Smooth muscle cell (in vitro differentiated cells): ENCODE measurements at regions not wholly inside any gene's neighbourhood (a gene's known extent, or its start where the extent isn't known, plus 50 kb on each side); places are given as distances from the start of the nearest gene placed in this dataset.

ENCODE experiments used
- DNase-seq: peaks from one replicate; lab custom pipeline; 2025; ENCODE audit not compliant: unreplicated experiment; lab: John Stamatoyannopoulos, UW
- H2AFZ ChIP-seq: fragments of 200-600 bp; sonication (generic); 2 replicates; pipeline ENCODE4 v1.6.0; 2016; ENCODE audit warnings: antibody characterized with exemption, low read depth, mild to moderate bottlenecking
- H3F3A ChIP-seq: fragments of 200-600 bp; sonication (generic); 2 replicates; pipeline ENCODE4 v1.6.0; 2017; ENCODE audit warnings: antibody characterized with exemption, low read depth
- H3K27ac ChIP-seq: fragments of 200-600 bp; sonication (generic); 2 replicates; pipeline ENCODE4 v1.5.1; 2016; ENCODE audit warnings: low read depth, mild to moderate bottlenecking
- H3K27me3 ChIP-seq: fragments of 200-600 bp; sonication (generic); 2 replicates; pipeline ENCODE4 v1.6.1; 2016; ENCODE audit warnings: low read depth, mild to moderate bottlenecking
- H3K36me3 ChIP-seq: fragments of 200-600 bp; sonication (generic); 2 replicates; pipeline ENCODE4 v1.5.1; 2016; ENCODE audit warnings: low read depth
- H3K4me1 ChIP-seq: fragments of 200-600 bp; sonication (generic); 2 replicates; pipeline ENCODE4 v1.5.1; 2016; ENCODE audit warnings: low read depth
- H3K4me2 ChIP-seq: fragments of 200-600 bp; sonication (generic); 2 replicates; pipeline ENCODE4 v1.6.0; 2016; ENCODE audit warnings: mild to moderate bottlenecking
- H3K4me3 ChIP-seq: fragments of 200-600 bp; sonication (generic); 2 replicates; pipeline ENCODE4 v1.5.1; 2016; ENCODE audit warnings: mild to moderate bottlenecking
- H3K79me2 ChIP-seq: fragments of 200-600 bp; sonication (generic); 2 replicates; pipeline ENCODE4 v1.6.0; 2016; ENCODE audit warnings: low read depth, mild to moderate bottlenecking
- H3K9ac ChIP-seq: fragments of 200-600 bp; sonication (generic); 2 replicates; pipeline ENCODE4 v1.6.0; 2016; ENCODE audit warnings: low read depth
- H3K9me3 ChIP-seq: fragments of 200-600 bp; sonication (generic); replicated peaks from 2 replicates; pipeline ENCODE4 v1.5.1; 2016; ENCODE audit warnings: low read depth
- H4K20me1 ChIP-seq: fragments of 200-600 bp; sonication (generic); 2 replicates; pipeline ENCODE4 v1.6.0; 2016; ENCODE audit warnings: low read depth
- CTCF ChIP-seq: fragments of 200-600 bp; sonication (generic); IDR thresholded peaks from 2 replicates; pipeline ENCODE4 v1.5.1; 2017; ENCODE audit warnings: borderline replicate concordance, mild to moderate bottlenecking, antibody characterized with exemption; ENCODE audit not compliant: insufficient read depth, poor library complexity, severe bottlenecking
- WGBS: methylation state at CpG from one replicate; pipeline ENCODE4 v1.1.7; 2016; ENCODE audit warnings: low lambda C conversion rate; 5-methylcytosine and 5-hydroxymethylcytosine counted together

- TF ChIP-seq CTCF: no peak
- H3K27me3 ChIP-seq: no peaks in the 10 kb centered on the region
- no peak overlapping the region for H2AFZ ChIP-seq
- H3K4me2 ChIP-seq: no peak overlapping the region
- DNase-seq: no peak
- H4K20me1 ChIP-seq: no peaks in the 10 kb centered on the region
- H3F3A ChIP-seq: no peaks in the 10 kb centered on the region
- 76% methylated on average over 2 of the region's 2 CpGs for WGBS
- H3K79me2 ChIP-seq: no peaks in the 10 kb centered on the region
- no peak overlapping the region for H3K27ac ChIP-seq
- H3K36me3 ChIP-seq: no peaks in the 10 kb centered on the region
- H3K4me3 ChIP-seq: no peak overlapping the region
- H3K9me3 ChIP-seq: no peaks in the 10 kb centered on the region
- H3K4me1 ChIP-seq: no peaks in the 10 kb centered on the region
- H3K9ac ChIP-seq: no peak overlapping the region
Observed at GRCh38 chr3:118629821-118630220, 404.8 kb downstream of the IGSF11 start.

DNA sequence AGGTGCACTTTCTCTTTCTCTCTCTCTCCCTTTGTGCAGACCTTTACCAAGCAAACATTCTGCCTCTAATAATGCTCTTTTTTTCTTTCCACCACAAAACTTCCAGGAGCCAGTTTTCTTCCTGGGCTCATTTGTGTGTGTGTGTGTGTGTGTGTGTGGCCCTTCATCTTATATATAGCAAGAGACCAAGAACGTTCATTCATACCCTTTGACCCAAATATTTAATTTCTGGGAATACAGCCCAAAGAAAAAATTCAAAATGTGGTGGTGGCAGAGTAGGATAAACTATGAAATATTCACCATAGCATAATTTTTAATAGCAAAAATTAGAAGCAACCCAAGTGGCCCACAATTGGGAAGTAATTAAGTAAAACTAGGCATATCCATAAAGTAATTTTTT is 398.9 kb downstream of the IGSF11 start:
- no peak for DNase-seq
- no peaks in the 10 kb centered on the region for H3F3A ChIP-seq
- H3K9me3 ChIP-seq: no peaks in the 10 kb centered on the region
- H3K4me2 ChIP-seq: no peak overlapping the region
- H2AFZ ChIP-seq: no peak overlapping the region
- no peaks in the 10 kb centered on the region for H3K36me3 ChIP-seq
- H3K27me3 ChIP-seq: peaks cover 12% of the 10 kb centered on the region
- H3K79me2 ChIP-seq: no peaks in the 10 kb centered on the region
- no peak overlapping the region for H3K9ac ChIP-seq
- WGBS: 81% methylated on average over 1 of the region's 1 CpG
- no peak for TF ChIP-seq CTCF
- no peak overlapping the region for H3K4me3 ChIP-seq
- H4K20me1 ChIP-seq: no peaks in the 10 kb centered on the region
- no peaks in the 10 kb centered on the region for H3K4me1 ChIP-seq
- no peak overlapping the region for H3K27ac ChIP-seq

GRCh38 chr3:118636841-118637240 is 397.8 kb downstream of the IGSF11 start:
- no peak overlapping the region for H3K9ac ChIP-seq
- no peaks in the 10 kb centered on the region for H3F3A ChIP-seq
- no peaks in the 10 kb centered on the region for H3K79me2 ChIP-seq
- H3K27me3 ChIP-seq: peaks cover 12% of the 10 kb centered on the region
- TF ChIP-seq CTCF: no peak
- H3K36me3 ChIP-seq: no peaks in the 10 kb centered on the region
- no peak overlapping the region for H3K4me3 ChIP-seq
- no peaks in the 10 kb centered on the region for H3K4me1 ChIP-seq
- no peaks in the 10 kb centered on the region for H3K9me3 ChIP-seq
- DNase-seq: no peak
- no peak overlapping the region for H3K4me2 ChIP-seq
- 76% methylated on average over 4 of the region's 4 CpGs for WGBS
- H3K27ac ChIP-seq: no peak overlapping the region
- no peak overlapping the region for H2AFZ ChIP-seq
- no peaks in the 10 kb centered on the region for H4K20me1 ChIP-seq

- Histone ChIP-seq H3K9me3 (no peaks in the 10 kb centered on the region), H3K27me3 (peaks cover 15% of the 10 kb centered on the region), H3K4me1 (no peaks in the 10 kb centered on the region), H3K9ac (no peak overlapping the region), H3F3A (no peaks in the 10 kb centered on the region), H3K4me2 (no peak overlapping the region), H3K27ac (no peak overlapping the region), H3K36me3 (no peaks in the 10 kb centered on the region), H4K20me1 (no peaks in the 10 kb centered on the region), H3K4me3 (no peak overlapping the region), H3K79me2 (no peaks in the 10 kb centered on the region), H2AFZ (no peak overlapping the region)
- WGBS: 77% methylated on average over 9 of the region's 9 CpGs
- DNase-seq: no peak
- TF ChIP-seq CTCF: no peak
Observed at GRCh38 chr3:118637846-118638245, 396.8 kb downstream of the IGSF11 start.
